Kidney epithelial cell (primary cell): ENCODE measurements at regions not wholly inside any gene's neighbourhood (a gene's known extent, or its start where the extent isn't known, plus 50 kb on each side); places are given as distances from the start of the nearest gene placed in this dataset.

ENCODE experiments used
- DNase-seq: peaks from one replicate; pipeline ENCODE4 v3.0.0-alpha.2; 2010; ENCODE audit warnings: low read depth
- H3K27me3 ChIP-seq: 2 replicates; pipeline ENCODE4 v1.6.0; 2011; ENCODE audit warnings: low read length; ENCODE audit not compliant: control insufficient read depth, insufficient read depth
- H3K36me3 ChIP-seq: 2 replicates; pipeline ENCODE4 v1.5.1; 2011; ENCODE audit warnings: low read length; ENCODE audit not compliant: control insufficient read depth, insufficient read depth
- H3K4me3 ChIP-seq: 2 replicates; pipeline ENCODE4 v1.5.1; 2011; ENCODE audit warnings: low read depth, mild to moderate bottlenecking, control low read depth, low read length
- TF ChIP-seq, protein P1 (sequence below): IDR thresholded peaks from 2 replicates; pipeline ENCODE4 v1.5.1; 2011; ENCODE audit warnings: mild to moderate bottlenecking, moderate library complexity, low read length, control low read depth, inconsistent platforms; ENCODE audit not compliant: insufficient read depth, poor library complexity, severe bottlenecking

DNA sequence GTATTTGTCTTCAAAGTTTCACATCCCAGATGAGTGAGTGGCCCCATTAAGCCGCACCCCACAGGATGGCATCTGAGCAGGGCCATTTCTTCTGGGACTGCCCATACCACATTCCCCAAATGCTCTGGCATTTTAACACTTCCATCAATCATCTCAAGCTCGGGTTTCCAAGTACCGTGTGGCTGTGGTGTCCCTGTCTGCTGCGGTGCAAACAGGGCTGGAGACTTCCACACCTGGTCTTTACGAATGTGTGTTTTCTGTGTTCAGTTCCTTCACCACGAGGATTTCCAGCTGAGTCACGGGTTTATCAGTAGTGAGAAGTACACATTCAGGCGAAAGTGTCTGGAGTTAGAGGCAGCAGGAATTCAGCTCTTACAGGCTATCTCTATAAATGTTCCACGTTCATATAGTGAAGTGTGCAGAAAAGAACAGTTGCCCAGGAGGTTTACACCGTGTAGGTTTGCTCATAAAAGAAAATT lies 195.2 kb downstream of the RHOU start:
- no peak for DNase-seq
- peaks cover 4% of the 10 kb centered on the region for H3K27me3 ChIP-seq
- no peaks in the 10 kb centered on the region for H3K36me3 ChIP-seq
- TF ChIP-seq, protein P1, sequence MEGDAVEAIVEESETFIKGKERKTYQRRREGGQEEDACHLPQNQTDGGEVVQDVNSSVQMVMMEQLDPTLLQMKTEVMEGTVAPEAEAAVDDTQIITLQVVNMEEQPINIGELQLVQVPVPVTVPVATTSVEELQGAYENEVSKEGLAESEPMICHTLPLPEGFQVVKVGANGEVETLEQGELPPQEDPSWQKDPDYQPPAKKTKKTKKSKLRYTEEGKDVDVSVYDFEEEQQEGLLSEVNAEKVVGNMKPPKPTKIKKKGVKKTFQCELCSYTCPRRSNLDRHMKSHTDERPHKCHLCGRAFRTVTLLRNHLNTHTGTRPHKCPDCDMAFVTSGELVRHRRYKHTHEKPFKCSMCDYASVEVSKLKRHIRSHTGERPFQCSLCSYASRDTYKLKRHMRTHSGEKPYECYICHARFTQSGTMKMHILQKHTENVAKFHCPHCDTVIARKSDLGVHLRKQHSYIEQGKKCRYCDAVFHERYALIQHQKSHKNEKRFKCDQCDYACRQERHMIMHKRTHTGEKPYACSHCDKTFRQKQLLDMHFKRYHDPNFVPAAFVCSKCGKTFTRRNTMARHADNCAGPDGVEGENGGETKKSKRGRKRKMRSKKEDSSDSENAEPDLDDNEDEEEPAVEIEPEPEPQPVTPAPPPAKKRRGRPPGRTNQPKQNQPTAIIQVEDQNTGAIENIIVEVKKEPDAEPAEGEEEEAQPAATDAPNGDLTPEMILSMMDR: no peak
- no peak overlapping the region for H3K4me3 ChIP-seq

DNA sequence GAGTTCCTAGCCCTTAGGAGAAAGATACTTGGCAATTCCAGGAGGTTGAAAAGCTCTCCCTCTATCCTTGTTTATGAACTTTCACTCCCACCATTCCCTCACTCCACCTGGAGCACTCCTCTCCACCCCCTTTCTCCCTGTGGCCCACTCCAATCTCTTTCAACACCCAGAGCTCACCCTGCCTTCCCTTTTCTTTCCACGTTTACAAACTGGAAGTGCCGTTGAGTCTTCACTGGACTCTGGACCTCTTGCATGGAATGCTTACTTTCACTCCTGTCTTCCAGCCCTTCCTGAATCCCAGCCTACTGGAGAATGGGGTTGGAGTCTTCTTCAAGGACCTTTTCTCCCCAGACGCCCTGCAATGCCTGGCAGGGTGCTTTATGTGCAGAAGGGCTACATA lies 198.5 kb downstream of the RHOU start:
- Histone ChIP-seq H3K36me3 (no peaks in the 10 kb centered on the region), H3K4me3 (no peak overlapping the region), H3K27me3 (peaks cover 4% of the 10 kb centered on the region)
- TF ChIP-seq, protein P1: no peak
- DNase-seq: no peak

DNA sequence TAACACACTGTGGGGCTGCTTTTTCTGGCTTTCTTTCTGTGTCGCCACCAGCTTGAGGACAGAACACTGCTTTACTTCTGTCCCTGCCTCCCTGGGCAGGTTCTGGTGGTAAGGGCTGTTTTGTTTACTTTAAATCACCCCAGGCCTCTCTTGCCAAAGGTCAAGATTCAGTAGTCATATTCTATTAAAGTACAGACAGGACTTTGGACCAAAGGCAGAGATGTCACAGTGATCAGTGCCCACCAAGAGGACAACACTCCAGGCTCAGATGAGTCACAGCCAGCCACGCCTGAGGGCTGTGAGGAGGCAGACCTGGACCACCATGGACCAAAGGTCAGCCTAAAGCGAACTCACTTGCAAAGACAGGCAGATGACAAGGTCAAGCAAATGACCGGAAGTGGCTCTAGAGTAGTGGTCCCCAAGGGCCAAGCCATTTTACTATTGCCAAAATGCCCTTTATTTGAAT lies 200.0 kb downstream of the RHOU start:
- peaks cover 4% of the 10 kb centered on the region for H3K27me3 ChIP-seq
- H3K4me3 ChIP-seq: no peak overlapping the region
- H3K36me3 ChIP-seq: no peaks in the 10 kb centered on the region
- TF ChIP-seq, protein P1: no peak
- DNase-seq: no peak

DNA sequence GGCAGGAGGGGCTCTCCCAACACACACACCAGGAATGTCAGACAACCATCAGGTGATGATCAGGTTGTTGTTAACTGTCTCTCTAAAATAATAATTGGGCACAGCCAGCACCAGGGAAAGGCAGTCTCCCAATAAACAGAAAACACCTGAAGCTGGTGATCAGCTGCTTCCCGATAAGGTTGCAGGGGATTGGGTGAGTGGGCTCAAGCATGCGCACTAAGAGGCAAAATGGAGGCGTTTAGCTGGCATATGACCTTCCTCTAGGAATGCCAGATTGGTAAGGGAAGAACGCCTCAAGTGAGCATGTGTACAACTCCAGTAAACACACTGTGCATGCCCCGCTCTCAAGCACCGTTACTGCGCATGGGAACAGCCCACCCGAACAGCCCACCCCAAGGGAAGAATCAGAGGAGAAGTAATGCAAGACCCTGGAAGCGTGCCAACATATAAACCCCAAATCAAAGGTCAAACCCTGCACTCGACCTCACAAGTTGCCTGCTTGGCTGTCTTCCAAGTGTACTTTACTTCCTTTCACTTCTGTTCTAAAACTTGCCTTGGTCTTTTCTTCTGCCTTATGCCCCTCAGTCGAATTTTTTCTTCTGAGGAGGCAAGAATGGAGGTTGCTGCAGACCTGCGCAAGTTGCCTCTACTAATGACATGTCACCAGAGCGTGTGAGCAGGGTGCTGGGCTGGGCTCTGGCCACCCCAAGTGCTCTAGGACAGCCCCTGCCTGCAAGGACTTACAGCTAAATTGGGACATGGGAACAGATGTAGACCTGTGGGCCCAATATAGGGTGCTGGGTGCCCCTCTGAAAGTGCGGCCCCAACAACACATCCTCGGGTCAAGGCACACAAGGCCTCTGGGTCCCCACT lies 200.8 kb downstream of the RHOU start:
- TF ChIP-seq, protein P1: no peak
- DNase-seq: no peak
- Histone ChIP-seq H3K4me3 (no peak overlapping the region), H3K27me3 (peaks cover 4% of the 10 kb centered on the region), H3K36me3 (no peaks in the 10 kb centered on the region)

DNA sequence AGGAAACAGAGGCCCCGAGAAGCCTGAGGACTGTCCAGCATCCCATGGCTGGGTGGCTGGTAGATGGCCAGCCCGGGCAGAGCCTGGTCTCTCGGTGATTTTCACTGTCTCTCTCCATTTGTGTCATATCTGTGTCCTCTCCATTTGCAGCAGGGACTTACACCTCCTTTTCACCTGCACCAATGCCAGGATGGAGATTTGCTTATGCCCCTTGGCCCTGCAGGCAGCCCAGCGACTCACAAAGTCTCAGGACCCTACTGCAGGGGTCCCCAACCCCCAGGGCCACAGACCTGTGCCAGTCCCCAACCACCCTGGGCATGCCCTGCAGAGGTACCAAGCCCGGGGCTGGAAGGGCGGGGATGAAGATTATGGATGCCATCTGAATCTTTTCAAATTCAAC lies 201.6 kb downstream of the RHOU start:
- DNase-seq: no peak
- Histone ChIP-seq H3K4me3 (no peak overlapping the region), H3K27me3 (peaks cover 3% of the 10 kb centered on the region), H3K36me3 (no peaks in the 10 kb centered on the region)
- TF ChIP-seq, protein P1: no peak
